GM18507 (cell line): ENCODE measurements at regions not wholly inside any gene's neighbourhood (a gene's known extent, or its start where the extent isn't known, plus 50 kb on each side); places are given as distances from the start of the nearest gene placed in this dataset.
"Not testable (repeated sequence)": the region's sequence is repeated elsewhere in the genome, so short reads cannot be mapped to it uniquely, and the experiment has no call there.

Experiments used
- DNase-seq: peaks from one replicate; pipeline ENCODE4 v3.0.0; 2011; ENCODE audit warnings: low read depth; ENCODE audit not compliant: insufficient read length; ENCODE audit errors: extremely low spot score
- FAIRE-seq: peaks from 2 replicates; lab custom pipeline; 2011; peaks lifted over from hg19 to GRCh38; lab: Jason Lieb, UNC

GRCh38 chr12:9387450-9387849, 179.3 kb upstream of the PZP start:
- FAIRE-seq (no peak), DNase-seq (no peak)

DNA sequence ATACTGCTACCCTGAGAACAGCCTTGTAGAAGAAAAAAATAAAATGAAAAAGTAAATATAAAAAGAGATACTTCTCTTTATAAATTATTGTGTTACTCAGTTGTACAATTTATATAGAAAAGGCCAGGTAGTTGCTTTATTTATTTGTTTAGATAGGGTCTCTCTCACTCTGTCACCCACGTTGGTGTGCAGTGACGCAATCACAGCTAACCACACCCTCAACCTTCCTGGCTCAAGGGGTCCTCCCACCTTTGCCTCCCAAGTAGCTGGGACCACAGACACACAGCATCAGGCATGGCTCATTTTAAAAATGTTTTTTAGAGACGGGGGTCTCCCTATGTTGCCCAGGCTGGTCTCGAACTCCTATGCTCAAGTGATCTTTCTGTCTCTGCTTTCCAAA, 175.4 kb upstream of the PZP start:
- DNase-seq (no peak), FAIRE-seq (no peak)

DNA sequence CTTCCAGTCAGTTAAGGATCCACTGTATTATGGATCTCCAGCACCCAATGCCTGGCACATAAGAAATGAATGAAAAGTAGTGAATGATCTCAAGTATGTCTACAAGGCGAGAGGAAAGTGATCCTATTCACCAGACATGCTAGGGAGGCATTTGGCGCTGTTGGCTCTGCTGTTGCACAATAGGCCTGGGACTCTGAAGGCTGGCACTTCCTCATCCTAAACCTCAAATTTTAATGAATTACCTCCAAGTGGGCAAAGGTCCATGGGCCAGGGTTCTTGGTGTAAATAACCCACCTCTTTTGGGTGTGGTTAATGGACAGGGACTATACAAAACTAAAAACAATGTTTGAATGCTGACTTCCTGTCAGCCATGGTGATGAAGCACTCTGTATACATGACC, 173.4 kb upstream of the PZP start:
- FAIRE-seq: no peak
- DNase-seq: no peak

- FAIRE-seq: no peak
- DNase-seq: no peak
Observed at GRCh38 chr12:9380650-9381049, 172.5 kb upstream of the PZP start.

DNA sequence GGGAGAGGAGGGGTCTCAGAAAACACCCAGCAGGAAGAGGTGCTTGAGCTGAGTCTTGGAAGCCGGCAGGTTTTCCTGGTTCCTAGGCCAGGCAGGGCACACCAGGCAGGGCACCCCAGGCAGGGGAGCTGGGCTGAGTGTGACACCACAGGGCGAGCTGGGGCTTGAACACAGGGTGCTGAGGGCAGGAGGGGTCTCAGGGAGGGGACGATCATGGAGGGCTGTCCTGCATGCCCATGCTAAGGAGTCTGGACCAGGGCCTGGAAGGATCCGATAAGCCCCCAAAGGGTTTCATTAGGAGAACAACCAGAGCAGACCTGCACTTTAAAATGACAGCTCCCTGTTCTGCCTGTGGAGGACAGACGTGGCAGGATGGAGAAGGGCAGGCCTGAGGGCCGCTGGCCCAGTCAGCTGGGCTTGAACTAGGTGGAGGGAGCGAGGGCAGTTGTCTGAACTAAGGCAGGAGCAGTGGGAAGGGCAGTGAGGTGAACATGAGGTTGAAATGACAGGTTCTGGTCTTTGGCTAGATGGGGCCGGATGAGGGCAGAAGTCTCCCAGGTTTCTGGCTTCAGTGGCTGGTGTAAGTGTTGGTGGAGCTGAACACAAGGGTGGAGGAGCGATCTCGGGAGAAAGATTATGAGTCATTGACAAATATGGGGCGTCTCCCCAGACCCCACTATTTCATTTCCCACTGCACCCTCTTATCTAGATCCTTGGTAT, 171.0 kb upstream of the PZP start:
- no peak for FAIRE-seq

GRCh38 chr12:9378430-9378835, 170.2 kb upstream of the PZP start:
- no peak for FAIRE-seq
- DNase-seq: no peak

More for the DNA sequence above, 171.0 kb upstream of the PZP start:
- DNase-seq: no peak

GRCh38 chr12:9372202-9372601, 164.0 kb upstream of the PZP start:
- no peak for FAIRE-seq
- DNase-seq: no peak

DNA sequence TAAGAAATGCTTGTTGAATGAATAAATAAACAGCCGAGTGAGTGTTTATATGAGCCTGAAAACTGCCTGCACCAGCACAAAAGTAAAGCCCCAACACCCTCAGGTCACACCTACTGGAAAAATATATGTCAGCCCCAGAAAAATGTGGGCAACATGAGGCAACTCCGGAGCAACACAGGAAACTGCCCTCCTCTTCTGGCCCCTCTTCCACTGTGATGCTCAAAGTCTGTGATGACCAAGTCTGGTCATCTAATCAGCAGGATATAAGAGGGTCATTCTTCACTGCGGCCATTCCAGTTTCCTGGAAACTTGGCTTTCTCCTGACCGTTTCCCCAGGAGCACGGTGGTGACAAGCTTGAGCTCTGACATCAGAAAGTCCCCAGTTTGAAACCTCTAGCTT, 159.6 kb upstream of the PZP start:
- DNase-seq: no peak
- no peak for FAIRE-seq

DNA sequence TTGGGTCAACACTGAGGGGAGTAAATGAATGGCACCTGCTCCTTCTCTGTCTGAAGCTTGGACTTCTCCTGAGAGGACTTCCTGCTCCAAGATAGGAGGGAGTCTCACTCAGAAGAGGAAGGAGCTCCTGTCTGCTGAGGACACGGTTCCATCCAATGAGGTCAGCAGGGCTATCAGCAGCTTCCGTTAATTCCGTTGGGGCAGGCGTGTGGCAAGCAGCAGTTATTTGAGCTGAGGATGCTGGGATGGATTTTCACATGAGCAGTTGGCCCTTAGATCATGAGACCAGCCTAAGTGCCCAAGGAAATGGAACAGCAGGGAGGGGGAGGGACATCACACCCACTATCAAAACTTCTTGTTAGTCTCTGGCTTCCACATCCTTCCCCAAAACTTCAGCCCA, 159.0 kb upstream of the PZP start:
- FAIRE-seq (peak; percentile 24), DNase-seq (no peak)

GRCh38 chr12:9365296-9365695, 157.1 kb upstream of the PZP start:
- DNase-seq (no peak), FAIRE-seq (no peak)

GRCh38 chr12:9364224-9365176, 156.3 kb upstream of the PZP start:
- FAIRE-seq: peak; percentile 98

DNA sequence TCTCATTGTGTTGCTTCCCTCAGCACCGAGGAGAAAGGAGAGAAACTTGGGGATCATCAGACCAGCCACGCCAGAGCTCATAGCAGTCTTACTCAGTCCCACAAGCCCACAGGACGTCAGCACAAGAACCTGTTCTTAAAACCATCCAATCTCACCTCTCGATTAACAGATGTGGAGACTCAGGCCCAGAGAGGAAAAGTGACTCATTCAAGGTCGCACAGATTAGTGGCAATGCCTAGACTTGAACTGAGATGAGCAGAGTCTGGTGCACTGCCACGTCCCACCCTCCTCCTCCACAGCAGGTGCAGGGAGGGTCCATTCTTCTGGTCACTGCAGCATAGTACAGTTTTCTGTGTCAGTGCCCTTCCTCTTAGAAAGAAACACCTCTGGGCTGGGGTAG, 154.9 kb upstream of the PZP start:
- DNase-seq (no peak), FAIRE-seq (peak; percentile 55)

More at GRCh38 chr12:9364224-9365176, 156.3 kb upstream of the PZP start:
- peak; percentile 28 for DNase-seq

DNA sequence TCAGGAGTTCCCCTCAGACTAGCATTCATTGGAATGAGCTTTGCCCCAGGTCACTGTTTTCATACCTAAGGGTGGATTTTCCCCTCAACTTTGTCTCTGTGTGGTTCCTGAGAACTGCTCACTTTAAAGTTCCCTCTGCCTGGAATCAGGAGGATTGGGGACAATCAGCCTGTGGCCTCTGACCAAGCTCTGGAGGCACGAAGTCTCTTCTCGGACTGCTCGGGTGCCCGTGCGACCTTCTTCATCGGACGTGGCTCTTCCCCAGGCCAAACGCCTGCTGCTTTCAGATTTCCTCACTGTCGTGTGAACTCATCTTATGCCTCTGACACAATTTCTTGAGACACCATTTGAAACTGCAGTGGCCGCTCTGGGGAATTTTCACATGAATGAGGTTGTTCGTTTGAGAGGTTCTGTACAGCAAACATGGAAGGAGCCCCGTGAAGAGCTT, 153.7 kb upstream of the PZP start:
- peak; percentile 88 for FAIRE-seq
- DNase-seq: peak; percentile 32

- FAIRE-seq, DNase-seq: not testable (repeated sequence)
Observed at GRCh38 chr12:9354009-9354754, 146.0 kb upstream of the PZP start.

DNA sequence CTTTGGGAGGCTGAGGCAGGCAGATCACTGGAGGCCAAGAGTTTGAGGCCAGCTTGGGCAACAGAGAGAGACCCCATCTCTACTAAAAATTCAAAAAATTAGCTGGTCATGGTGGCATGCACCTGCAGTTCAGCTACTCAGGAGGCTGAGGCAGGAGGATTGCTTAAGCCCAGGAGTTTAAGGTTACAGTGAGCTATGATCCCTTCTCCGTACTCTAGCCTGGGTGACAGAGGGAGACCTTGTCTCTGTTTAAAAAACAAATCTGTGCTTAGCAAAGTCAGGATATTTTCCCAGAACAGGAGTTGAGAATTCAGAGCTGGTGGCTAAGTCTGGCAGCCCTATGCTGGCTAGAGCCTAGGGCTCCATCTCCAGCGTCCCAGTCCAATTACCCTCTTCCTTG, 142.9 kb upstream of the PZP start:
- FAIRE-seq: no peak
- no peak for DNase-seq

DNA sequence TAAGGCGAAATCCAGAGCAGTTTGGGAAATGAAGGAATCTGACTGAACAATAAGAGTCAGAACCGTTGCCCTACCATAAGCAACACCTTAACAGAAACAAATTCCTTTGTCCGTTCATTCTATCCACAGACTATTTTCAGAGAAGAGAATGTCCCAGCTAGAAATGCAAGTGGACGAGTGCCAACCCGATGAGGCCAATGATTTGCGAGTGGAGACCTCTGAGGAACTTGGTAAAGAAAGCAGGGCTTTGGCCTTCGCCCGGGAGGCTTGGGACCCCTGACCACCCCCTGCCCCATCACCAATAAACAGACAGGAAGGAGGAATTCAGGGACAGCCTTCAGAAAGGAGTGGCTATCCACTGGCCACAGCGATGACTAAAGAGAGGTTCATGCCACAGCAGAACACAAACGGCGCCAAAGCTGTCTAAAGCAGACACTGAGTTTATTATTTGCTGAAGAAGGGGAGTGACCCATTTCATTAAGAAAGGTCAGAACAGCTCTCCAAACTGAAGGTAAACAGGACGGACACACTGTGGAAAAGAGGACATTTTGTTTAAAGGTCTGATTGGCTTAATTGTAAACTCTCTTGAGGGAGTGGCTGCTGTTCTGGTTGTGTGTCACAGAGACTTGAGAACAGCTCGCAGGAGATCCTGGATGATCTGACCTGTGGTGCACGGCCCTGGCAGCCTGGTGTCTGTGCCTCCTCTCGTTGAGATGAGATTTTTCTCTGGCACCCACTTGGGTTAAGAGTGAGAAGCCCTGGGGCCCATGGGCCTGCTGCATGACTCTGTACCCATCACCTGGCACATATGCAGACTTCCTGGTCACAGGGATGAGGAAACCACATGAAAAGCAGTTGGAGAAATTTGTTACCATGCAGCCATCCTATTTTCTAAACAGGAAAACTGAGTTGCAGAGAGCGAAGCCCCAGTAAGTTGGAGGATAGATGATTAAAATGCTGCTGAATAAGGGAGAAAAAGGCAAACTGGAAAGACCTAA, 142.0 kb upstream of the PZP start:
- DNase-seq (no peak), FAIRE-seq (no peak)

- FAIRE-seq (no peak), DNase-seq (no peak)
Observed at GRCh38 chr12:9348906-9349518, 140.8 kb upstream of the PZP start.

GRCh38 chr12:9347328-9348127, 139.3 kb upstream of the PZP start:
- DNase-seq: no peak
- no peak for FAIRE-seq
